Cardiac muscle cell (in vitro differentiated cells and primary cell): ENCODE measurements at regions not wholly inside any gene's neighbourhood (a gene's known extent, or its start where the extent isn't known, plus 50 kb on each side); places are given as distances from the start of the nearest gene placed in this dataset.

Experiments
- DNase-seq, 2 donors: peaks; one replicate each; pipeline versions ENCODE4 v3.0.0 to v3.0.0-alpha.2; 2010 to 2017; ENCODE audit warnings: low read depth in 1 of 2, low spot score in 1 of 2
- H3K27ac ChIP-seq: fragments of 200-600 bp; sonication (generic); 2 replicates; pipeline ENCODE4 v1.5.1; 2016
- H3K27me3 ChIP-seq: fragments of 200-600 bp; sonication (generic); 2 replicates; pipeline ENCODE4 v1.6.0; 2016; ENCODE audit warnings: control low read depth
- H3K36me3 ChIP-seq: fragments of 200-600 bp; sonication (generic); 2 replicates; pipeline ENCODE4 v1.5.1; 2016; ENCODE audit warnings: control low read depth
- H3K4me1 ChIP-seq: fragments of 200-600 bp; sonication (generic); 2 replicates; pipeline ENCODE4 v1.8.1; 2017; ENCODE audit warnings: low read depth, mild to moderate bottlenecking, mixed run types
- H3K4me3 ChIP-seq: fragments of 200-600 bp; sonication (generic); 2 replicates; pipeline ENCODE4 v1.5.1; 2016; ENCODE audit warnings: mild to moderate bottlenecking
- H3K9me3 ChIP-seq: fragments of 200-600 bp; sonication (generic); 2 replicates; pipeline ENCODE4 v1.5.1; 2017; ENCODE audit warnings: low read depth, mild to moderate bottlenecking, control low read depth
- TF ChIP-seq, protein P1 (sequence below): IDR thresholded peaks from 2 replicates; pipeline ENCODE4 v1.5.1; 2012; ENCODE audit warnings: low read depth, mild to moderate bottlenecking, low read length

GRCh38 chr7:25550149-25550548 lies 321.9 kb upstream of the NPVF start:
- no peak overlapping the region for H3K27ac ChIP-seq
- TF ChIP-seq, protein P1, sequence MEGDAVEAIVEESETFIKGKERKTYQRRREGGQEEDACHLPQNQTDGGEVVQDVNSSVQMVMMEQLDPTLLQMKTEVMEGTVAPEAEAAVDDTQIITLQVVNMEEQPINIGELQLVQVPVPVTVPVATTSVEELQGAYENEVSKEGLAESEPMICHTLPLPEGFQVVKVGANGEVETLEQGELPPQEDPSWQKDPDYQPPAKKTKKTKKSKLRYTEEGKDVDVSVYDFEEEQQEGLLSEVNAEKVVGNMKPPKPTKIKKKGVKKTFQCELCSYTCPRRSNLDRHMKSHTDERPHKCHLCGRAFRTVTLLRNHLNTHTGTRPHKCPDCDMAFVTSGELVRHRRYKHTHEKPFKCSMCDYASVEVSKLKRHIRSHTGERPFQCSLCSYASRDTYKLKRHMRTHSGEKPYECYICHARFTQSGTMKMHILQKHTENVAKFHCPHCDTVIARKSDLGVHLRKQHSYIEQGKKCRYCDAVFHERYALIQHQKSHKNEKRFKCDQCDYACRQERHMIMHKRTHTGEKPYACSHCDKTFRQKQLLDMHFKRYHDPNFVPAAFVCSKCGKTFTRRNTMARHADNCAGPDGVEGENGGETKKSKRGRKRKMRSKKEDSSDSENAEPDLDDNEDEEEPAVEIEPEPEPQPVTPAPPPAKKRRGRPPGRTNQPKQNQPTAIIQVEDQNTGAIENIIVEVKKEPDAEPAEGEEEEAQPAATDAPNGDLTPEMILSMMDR = no peak
- no peaks in the 10 kb centered on the region for H3K9me3 ChIP-seq
- no peak overlapping the region for H3K4me3 ChIP-seq
- no peaks in the 10 kb centered on the region for H3K27me3 ChIP-seq
- no peak for DNase-seq
- no peaks in the 10 kb centered on the region for H3K4me1 ChIP-seq
- H3K36me3 ChIP-seq = no peaks in the 10 kb centered on the region

- no peaks in the 10 kb centered on the region for H3K4me1 ChIP-seq
- TF ChIP-seq, protein P1 = no peak
These were observed 324.7 kb upstream of the NPVF start for GRCh38 chr7:25552998-25553397.

DNA sequence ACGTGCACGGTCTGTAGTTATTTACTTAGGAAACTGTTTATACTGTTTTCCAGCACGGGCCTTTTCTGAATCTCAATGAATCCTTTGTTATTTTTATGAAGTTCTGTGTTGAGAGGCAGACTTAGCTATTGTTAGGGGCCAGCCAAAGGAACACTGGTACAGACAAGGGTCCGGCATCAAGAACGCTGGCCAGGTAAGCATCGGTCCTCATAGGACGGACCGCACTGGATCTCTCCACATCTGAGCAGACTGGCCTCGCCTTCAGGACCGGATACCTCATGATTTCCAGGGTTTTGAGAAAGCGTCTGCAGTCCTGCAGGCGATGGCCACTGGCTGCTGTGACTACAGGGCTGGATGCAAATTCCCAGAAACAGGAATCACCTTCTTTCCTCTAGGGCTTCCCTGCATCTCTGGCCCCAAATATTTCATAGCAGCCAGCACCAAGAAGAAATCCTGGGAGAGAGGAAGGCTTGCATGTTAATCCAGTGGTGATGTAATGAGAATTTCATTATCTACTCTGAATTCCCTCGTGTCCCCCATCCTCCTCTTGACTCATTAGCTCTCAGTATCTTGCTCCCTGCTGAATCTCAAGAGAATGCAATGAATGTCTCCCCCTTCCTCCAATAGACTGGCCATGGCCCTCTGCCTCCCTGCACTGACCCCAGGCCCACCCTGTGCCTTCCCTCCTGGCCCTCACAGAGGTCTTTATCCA lies 325.4 kb upstream of the NPVF start:
- no peak overlapping the region for H3K4me3 ChIP-seq
- H3K27me3 ChIP-seq = no peaks in the 10 kb centered on the region
- no peaks in the 10 kb centered on the region for H3K9me3 ChIP-seq
- no peak overlapping the region for H3K27ac ChIP-seq
- no peak for DNase-seq
- no peaks in the 10 kb centered on the region for H3K4me1 ChIP-seq
- H3K36me3 ChIP-seq = no peaks in the 10 kb centered on the region
- TF ChIP-seq, protein P1 = no peak

More at GRCh38 chr7:25552998-25553397, 324.7 kb upstream of the NPVF start:
- no peaks in the 10 kb centered on the region for H3K27me3 ChIP-seq
- H3K27ac ChIP-seq = no peak overlapping the region
- H3K36me3 ChIP-seq = no peaks in the 10 kb centered on the region
- no peak for DNase-seq
- no peak overlapping the region for H3K4me3 ChIP-seq
- H3K9me3 ChIP-seq = no peaks in the 10 kb centered on the region

- Histone ChIP-seq H3K36me3 (no peaks in the 10 kb centered on the region), H3K4me1 (no peaks in the 10 kb centered on the region), H3K27me3 (no peaks in the 10 kb centered on the region), H3K4me3 (no peak overlapping the region), H3K9me3 (no peaks in the 10 kb centered on the region), H3K27ac (no peak overlapping the region)
- no peak for DNase-seq
- TF ChIP-seq, protein P1 = no peak
These were observed 329.2 kb upstream of the NPVF start for GRCh38 chr7:25557379-25557917.

- Histone ChIP-seq H3K4me1 (no peaks in the 10 kb centered on the region), H3K4me3 (no peak overlapping the region), H3K27me3 (no peaks in the 10 kb centered on the region), H3K27ac (no peak overlapping the region), H3K9me3 (no peaks in the 10 kb centered on the region), H3K36me3 (no peaks in the 10 kb centered on the region)
- TF ChIP-seq, protein P1 = no peak
- no peak for DNase-seq
These were observed 329.6 kb upstream of the NPVF start for GRCh38 chr7:25557930-25558329.
